Fibroblast of skin of left biceps (primary cell): ENCODE measurements at regions not wholly inside any gene's neighbourhood (a gene's known extent, or its start where the extent isn't known, plus 50 kb on each side); places are given as distances from the start of the nearest gene placed in this dataset.

ENCODE experiments used
- DNase-seq, 2 experiments: peaks; one replicate each; pipeline ENCODE4 v3.0.0-alpha.2; 2013; ENCODE audit warnings: low read depth in 2 of 2

GRCh38 chr2:234307322-234307961, 189.4 kb downstream of the ARL4C start:
- DNase-seq: no peak

GRCh38 chr2:234306426-234307173, 190.3 kb downstream of the ARL4C start:
- DNase-seq: no peak

GRCh38 chr2:234305846-234306245, 191.0 kb downstream of the ARL4C start:
- DNase-seq: no peak

GRCh38 chr2:234304950-234305349, 191.9 kb downstream of the ARL4C start:
- no peak for DNase-seq

GRCh38 chr2:234302664-234302991, 194.3 kb downstream of the ARL4C start:
- no peak for DNase-seq

- no peak for DNase-seq
Observed at GRCh38 chr2:234300932-234301823, 195.7 kb downstream of the ARL4C start.

GRCh38 chr2:234300391-234300925, 196.4 kb downstream of the ARL4C start:
- no peak for DNase-seq

GRCh38 chr2:234298918-234299317, 198.0 kb downstream of the ARL4C start:
- DNase-seq: no peak

- DNase-seq: no peak
Observed at GRCh38 chr2:234296991-234297390, 199.9 kb downstream of the ARL4C start.

- DNase-seq: no peak
Observed at GRCh38 chr2:234293973-234294372, 202.9 kb downstream of the ARL4C start.

GRCh38 chr2:234292962-234293243, 204.0 kb downstream of the ARL4C start:
- DNase-seq: no peak

GRCh38 chr2:234292205-234292961, 204.5 kb downstream of the ARL4C start:
- DNase-seq: no peak

- DNase-seq: peak; percentile 43 to 59
Observed at GRCh38 chr2:234291765-234292204, 205.1 kb downstream of the ARL4C start.

GRCh38 chr2:234290671-234291070, 206.2 kb downstream of the ARL4C start:
- no peak for DNase-seq

GRCh38 chr2:234289834-234290590, 206.9 kb downstream of the ARL4C start:
- peak in 1 of 2 experiments; percentile 52 for DNase-seq

- no peak for DNase-seq
Observed at GRCh38 chr2:234288974-234289455, 207.9 kb downstream of the ARL4C start.

GRCh38 chr2:234287650-234288049, 209.2 kb downstream of the ARL4C start:
- no peak for DNase-seq

GRCh38 chr2:234286956-234287355, 209.9 kb downstream of the ARL4C start:
- DNase-seq: no peak

- no peak for DNase-seq
Observed at GRCh38 chr2:234286118-234286598, 210.7 kb downstream of the ARL4C start.

- DNase-seq: no peak
Observed at GRCh38 chr2:234285541-234285940, 211.3 kb downstream of the ARL4C start.

GRCh38 chr2:234279637-234280036, 217.2 kb downstream of the ARL4C start:
- no peak for DNase-seq
